ENCODE measurements at regions not wholly inside any gene's neighbourhood (a gene's known extent, or its start where the extent isn't known, plus 50 kb on each side); places are given as distances from the start of the nearest gene placed in this dataset.

- TF ChIP-seq CTCF (IDR thresholded peaks at IDR 0.05; ENCODE audit: insufficient read depth, low read depth, low read length) = no peak
- no peak for TF ChIP-seq EZH2 (IDR thresholded peaks at IDR 0.05; ENCODE audit: insufficient read depth, low read length)
Observed at GRCh38 chr20:22260506-22260905, 323.9 kb downstream of the FOXA2 start.

Data from astrocyte (in vitro differentiated cells and primary cell).